Kidney tubule cell (primary cell): ENCODE measurements at regions not wholly inside any gene's neighbourhood (a gene's known extent, or its start where the extent isn't known, plus 50 kb on each side); places are given as distances from the start of the nearest gene placed in this dataset.

Experiments used
- DNase-seq: peaks from one replicate; pipeline ENCODE4 v3.0.0-alpha.2; 2018; ENCODE audit warnings: low spot score

GRCh38 chr14:101330416-101331140 lies 230.7 kb upstream of the DIO3 start:
- DNase-seq, result no peak

DNA sequence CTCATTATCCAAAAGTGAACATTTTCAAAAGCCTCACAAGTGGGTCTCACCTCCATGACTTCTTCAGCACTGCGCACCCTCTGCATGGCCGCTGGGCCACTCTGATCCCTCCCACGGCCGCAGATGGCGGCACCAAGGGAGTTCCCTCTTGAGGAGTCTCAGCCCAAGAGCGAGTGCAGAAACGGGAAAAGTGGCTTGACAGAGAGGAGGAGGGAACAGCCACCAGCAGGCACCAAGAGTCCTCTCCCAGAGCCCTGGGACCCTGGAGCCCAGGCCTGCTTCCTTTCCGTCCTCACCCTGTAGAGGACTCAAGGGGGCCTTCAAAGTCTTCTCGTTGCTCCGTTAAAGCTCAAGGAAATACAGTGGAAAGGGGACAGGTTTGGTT lies 230.2 kb upstream of the DIO3 start:
- DNase-seq, result no peak

- no peak for DNase-seq
These were observed 229.6 kb upstream of the DIO3 start for GRCh38 chr14:101331661-101332169.

DNA sequence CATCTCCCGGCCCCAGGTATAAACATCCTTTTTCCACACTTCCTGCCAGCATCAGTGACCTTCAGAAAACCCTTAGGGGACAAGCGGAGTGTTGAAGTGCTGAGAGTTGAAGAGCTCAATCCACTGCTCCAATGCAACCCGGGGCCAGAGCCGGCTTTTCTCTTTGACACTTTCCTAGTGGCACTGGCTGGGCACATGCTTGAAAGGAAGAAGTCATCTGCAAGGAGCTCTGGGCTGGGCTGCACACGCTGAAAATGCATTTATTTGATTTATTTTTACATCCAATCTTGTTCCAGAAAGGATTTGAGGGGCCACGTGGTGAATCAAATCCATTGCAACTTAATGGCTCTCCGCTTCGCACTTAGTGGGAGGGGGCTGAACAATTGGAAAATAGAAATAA lies 229.0 kb upstream of the DIO3 start:
- DNase-seq, result no peak

- no peak for DNase-seq
These were observed 227.7 kb upstream of the DIO3 start for GRCh38 chr14:101333335-101334280.

- DNase-seq, result no peak
These were observed 226.6 kb upstream of the DIO3 start for GRCh38 chr14:101334656-101335055.

GRCh38 chr14:101335061-101335661 lies 226.1 kb upstream of the DIO3 start:
- DNase-seq, result no peak

DNA sequence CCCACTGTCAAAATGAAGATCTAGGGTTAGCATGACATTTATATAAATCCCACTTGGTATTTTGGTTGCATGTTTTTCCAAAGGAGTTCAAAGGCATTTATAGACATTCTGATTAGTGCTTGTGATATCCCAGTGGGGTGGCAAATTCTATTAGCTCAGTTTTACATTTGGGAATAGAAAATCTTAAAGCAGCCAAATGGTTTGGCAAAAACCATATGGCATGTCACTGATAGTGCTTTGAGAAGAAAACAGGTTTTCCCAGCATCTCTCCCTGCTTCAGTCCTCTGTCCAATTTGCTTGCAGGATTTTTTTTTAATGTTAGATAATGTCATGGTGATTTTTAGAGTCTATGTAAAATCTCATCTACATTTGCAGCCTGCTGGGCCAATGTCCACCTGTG lies 225.1 kb upstream of the DIO3 start:
- no peak for DNase-seq

DNA sequence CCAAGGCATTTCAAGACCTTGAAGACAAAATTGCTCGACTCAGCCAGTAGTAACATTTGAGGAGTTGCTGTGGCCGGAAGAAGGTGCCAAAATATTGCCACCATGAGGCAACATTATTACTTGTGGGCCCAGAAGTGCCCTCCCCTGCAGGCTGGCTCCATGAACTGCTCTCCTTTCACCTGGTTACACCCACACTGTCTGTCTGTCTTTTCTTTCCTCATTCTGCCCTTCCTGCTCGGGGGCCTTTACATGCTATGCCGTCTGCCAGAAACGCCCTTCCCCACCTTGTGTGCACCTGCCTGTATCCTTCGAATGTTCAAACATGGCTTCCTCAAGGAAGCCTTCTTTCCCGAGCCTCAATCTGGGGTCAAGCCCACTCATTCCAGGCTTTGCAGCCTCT lies 224.2 kb upstream of the DIO3 start:
- no peak for DNase-seq

DNA sequence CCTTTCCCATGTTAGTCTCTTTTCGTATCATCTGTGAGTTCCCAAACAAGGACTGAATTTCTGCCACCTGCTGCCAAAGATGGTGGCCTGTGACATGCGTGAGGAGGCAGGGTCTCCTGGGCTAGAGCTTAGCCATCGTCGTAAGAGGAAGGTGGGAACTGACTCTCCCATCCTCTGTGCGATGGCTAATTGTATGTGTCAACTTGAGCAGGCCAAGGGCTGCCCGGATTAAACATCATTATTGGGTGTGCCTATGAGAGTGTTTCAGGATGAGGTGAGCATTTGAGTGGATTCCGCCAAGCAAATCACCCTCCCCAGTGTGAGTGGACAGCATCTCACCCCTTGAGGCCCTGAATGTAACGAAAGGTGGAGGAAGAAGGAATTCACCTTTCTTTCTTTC lies 220.7 kb upstream of the DIO3 start:
- DNase-seq, result no peak

GRCh38 chr14:101347893-101348777 lies 213.2 kb upstream of the DIO3 start:
- DNase-seq, result no peak

DNA sequence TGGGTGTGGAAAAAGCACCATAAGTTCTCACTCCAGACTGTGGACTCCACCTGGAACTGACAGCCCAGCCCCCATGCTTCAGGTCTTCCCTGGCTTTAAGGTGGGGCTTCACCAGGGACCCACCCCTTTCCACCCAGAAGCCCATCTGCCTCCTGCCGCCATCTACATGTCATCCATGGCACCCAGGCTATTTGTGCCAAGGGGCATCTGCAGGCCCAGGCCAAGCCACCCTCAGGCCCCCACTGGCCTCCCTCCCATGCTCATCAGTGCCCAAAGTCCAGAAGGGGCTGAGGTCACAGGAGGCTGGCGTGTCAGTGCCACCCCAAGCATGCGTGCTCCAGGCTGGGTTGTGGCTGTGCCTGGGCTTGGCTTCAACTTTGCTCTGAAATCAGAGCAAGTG lies 212.2 kb upstream of the DIO3 start:
- no peak for DNase-seq

DNA sequence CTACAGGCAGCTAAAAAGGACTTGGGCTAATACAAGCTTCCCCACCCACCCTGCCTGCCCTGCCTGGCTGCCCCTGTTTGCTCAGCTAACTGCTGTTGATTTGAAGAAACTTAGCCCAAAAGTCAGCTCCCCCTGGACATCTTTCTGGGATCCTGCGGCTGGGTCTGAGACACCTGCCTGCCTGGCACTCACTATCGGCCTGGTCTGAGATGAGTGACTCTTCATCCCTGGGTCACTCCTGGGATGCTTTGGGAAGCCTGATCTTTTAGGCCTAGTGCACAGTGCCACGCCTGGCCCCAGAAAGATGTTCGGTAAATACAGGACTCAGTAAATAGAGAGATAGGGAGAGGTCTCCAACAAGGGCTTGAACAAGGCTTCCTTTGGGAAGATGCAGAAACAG lies 211.3 kb upstream of the DIO3 start:
- no peak for DNase-seq

- DNase-seq, result no peak
These were observed 210.6 kb upstream of the DIO3 start for GRCh38 chr14:101350691-101351090.

- no peak for DNase-seq
These were observed 210.1 kb upstream of the DIO3 start for GRCh38 chr14:101351146-101351545.

- DNase-seq, result no peak
These were observed 209.5 kb upstream of the DIO3 start for GRCh38 chr14:101351769-101352168.

- no peak for DNase-seq
These were observed 208.7 kb upstream of the DIO3 start for GRCh38 chr14:101352567-101352966.

GRCh38 chr14:101353422-101353821 lies 207.9 kb upstream of the DIO3 start:
- no peak for DNase-seq

- no peak for DNase-seq
These were observed 206.6 kb upstream of the DIO3 start for GRCh38 chr14:101354726-101355125.

- no peak for DNase-seq
These were observed 206.0 kb upstream of the DIO3 start for GRCh38 chr14:101355284-101355683.

GRCh38 chr14:101357038-101357437 lies 204.3 kb upstream of the DIO3 start:
- DNase-seq, result no peak
